K562 (cell line): ENCODE measurements at regions not wholly inside any gene's neighbourhood (a gene's known extent, or its start where the extent isn't known, plus 50 kb on each side); places are given as distances from the start of the nearest gene placed in this dataset.

Experiments used
- ATAC-seq: fragments of 200-7000 bp; cut with Tn5 transposase; 3 replicates; pipeline ENCODE4 v1.9.1; 2020; ENCODE audit warnings: moderate library complexity
- BruUV-seq: library from RNA; stranded (reverse); fragments of 400-500 nt; replicated peaks from 2 replicates; lab custom pipeline; 2021; lab: Mats Ljungman, UMichigan
- CTCF ChIA-PET: fragments of 300-600 bp; formaldehyde crosslinking; extraction: SDS; loops from one replicate; lab custom pipeline; 2021; ENCODE audit warnings: low intra/inter-chr PET ratio; lab: Yijun Ruan, JAX
- POLR2A ChIA-PET: fragments of 300-600, 350-650 bp; sonication (Branson Sonifier 250); formaldehyde crosslinking; extraction: SDS; loops from one replicate; lab custom pipeline; 2021; ENCODE audit warnings: antibody characterized with exemption, inconsistent platforms; lab: Yijun Ruan, JAX
- DNase-seq, 4 experiments: peaks; one replicate each; pipeline versions ENCODE4 v3.0.0 to v3.0.0-alpha.2; 2011 to 2018; ENCODE audit warnings: low spot score in 3 of 4, mixed read lengths in 3 of 4; ENCODE audit errors: extremely low read depth in 1 of 4
- FAIRE-seq: peaks from 2 replicates; lab custom pipeline; 2011; peaks lifted over from hg19 to GRCh38; lab: Jason Lieb, UNC
- H2AFZ ChIP-seq: 2 replicates; pipeline ENCODE4 v1.6.0; 2011; ENCODE audit warnings: low read depth, low read length, control low read depth, inconsistent platforms
- H3K27ac ChIP-seq: fragments of 200-600 bp; 3 replicates; pipeline ENCODE4 v1.8.0; 2011; ENCODE audit warnings: low read depth, mild to moderate bottlenecking, control low read depth, inconsistent platforms, low read length, moderate library complexity, mixed read lengths; ENCODE audit errors: extremely low read depth
- H3K27me3 ChIP-seq, 2 experiments: fragments of 300-600 bp in 1 of 2; 2 replicates in 1 of 2; 3 replicates in 1 of 2; pipeline versions ENCODE4 v1.6.0 to v1.8.0; 2011; ENCODE audit warnings: inconsistent platforms in 2 of 2, low read length in 2 of 2, mild to moderate bottlenecking in 1 of 2, mixed read lengths in 1 of 2, moderate library complexity in 1 of 2; ENCODE audit not compliant: control insufficient read depth in 2 of 2, insufficient read depth in 2 of 2
- H3K36me3 ChIP-seq: fragments of 300-600 bp; 3 replicates; pipeline ENCODE4 v1.8.0; 2011; ENCODE audit warnings: mild to moderate bottlenecking, low read length, inconsistent platforms; ENCODE audit not compliant: control insufficient read depth, insufficient read depth
- H3K4me1 ChIP-seq, 2 experiments: fragments of 200-600 bp in 1 of 2; replicated peaks in 1 of 2; 2 replicates in 1 of 2; 3 replicates in 1 of 2; pipeline versions ENCODE4 v1.5.1 to v1.8.0; 2011; ENCODE audit warnings: inconsistent platforms in 2 of 2, low read length in 2 of 2, mild to moderate bottlenecking in 1 of 2, mixed read lengths in 1 of 2, moderate library complexity in 1 of 2; ENCODE audit not compliant: control insufficient read depth in 2 of 2, insufficient read depth in 2 of 2
- H3K4me2 ChIP-seq: 2 replicates; pipeline ENCODE4 v1.6.1; 2011; ENCODE audit warnings: low read length, control low read depth, inconsistent platforms, mixed read lengths; ENCODE audit not compliant: insufficient read depth
- H3K4me3 ChIP-seq: fragments of 200-600 bp; sonication (generic), shearing (Covaris generic); 2 replicates; pipeline ENCODE4 v1.5.1; 2016; ENCODE audit warnings: control low read depth, inconsistent platforms
- H3K79me2 ChIP-seq: fragments of 200-600 bp; 3 replicates; pipeline ENCODE4 v1.8.0; 2011; ENCODE audit warnings: low read length, inconsistent platforms; ENCODE audit not compliant: control insufficient read depth, insufficient read depth
- H3K9ac ChIP-seq, 2 experiments: 2 replicates each; pipeline versions ENCODE4 v1.6.0 to v1.6.1; 2011; ENCODE audit warnings: low read depth in 2 of 2, low read length in 2 of 2, control low read depth in 1 of 2, inconsistent platforms in 1 of 2, mild to moderate bottlenecking in 1 of 2, mixed read lengths in 1 of 2; ENCODE audit not compliant: insufficient read depth in 1 of 2
- H3K9me1 ChIP-seq: one replicate; pipeline ENCODE4 v1.6.0; 2011; ENCODE audit warnings: inconsistent platforms, mild to moderate bottlenecking, low read length, moderate library complexity; ENCODE audit not compliant: control insufficient read depth, insufficient read depth
- H3K9me3 ChIP-seq: replicated peaks from 2 replicates; pipeline ENCODE4 v1.5.1; 2011; ENCODE audit warnings: low read depth, low read length, inconsistent platforms; ENCODE audit not compliant: control insufficient read depth, insufficient read depth
- H4K20me1 ChIP-seq: replicated peaks from 2 replicates; pipeline ENCODE4 v1.6.1; 2011; ENCODE audit warnings: low read length, inconsistent platforms, mixed read lengths; ENCODE audit not compliant: control insufficient read depth, insufficient read depth
- ARID3B ChIP-seq: fragments of 250-450 bp; sonication (Bioruptor Pico); IDR thresholded peaks from 2 replicates; pipeline ENCODE4 v1.4.0; 2020; ENCODE audit warnings: borderline replicate concordance
- CEBPG ChIP-seq, 3 experiments: fragments of 200-800 bp in 1 of 3; sonication (Bioruptor generic) in 1 of 3; sonication (generic) in 1 of 3; formaldehyde crosslinking in 1 of 3; IDR thresholded peaks in 2 of 3; conservative IDR thresholded peaks in 1 of 3; 2 replicates each; pipeline versions ENCODE4 v1.6.1 to v1.8.0; 2016 to 2022; ENCODE audit warnings: missing compliant biosample characterization in 2 of 3, missing genetic modification characterization in 2 of 3, mild to moderate bottlenecking in 1 of 3, missing genetic modification reagents in 1 of 3
- CEBPZ ChIP-seq: fragments of 150-350 bp; IDR thresholded peaks from 2 replicates; pipeline ENCODE4 v1.6.1; 2014; ENCODE audit warnings: low read depth, mild to moderate bottlenecking, low read length, borderline replicate concordance
- MEF2A ChIP-seq: IDR thresholded peaks from 2 replicates; pipeline ENCODE4 v1.6.1; 2011; ENCODE audit warnings: low read depth, mild to moderate bottlenecking, low read length, moderate library complexity; ENCODE audit not compliant: control insufficient read depth
- RAD21 ChIP-seq, 2 experiments: fragments of 250-450 bp in 1 of 2; fragments of 450-650 bp in 1 of 2; sonication (Bioruptor Pico) in 1 of 2; formaldehyde crosslinking in 1 of 2; IDR thresholded peaks in 1 of 2; conservative IDR thresholded peaks in 1 of 2; 2 replicates each; pipeline versions ENCODE4 v1.4.0 to v1.8.0; 2020 to 2022; ENCODE audit warnings: mild to moderate bottlenecking in 2 of 2, moderate library complexity in 1 of 2
- SUPT5H ChIP-seq: fragments of 450-650 bp; IDR thresholded peaks from 2 replicates; pipeline ENCODE4 v1.6.1; 2016
- WGBS: fragments of 100-300 bp; shearing (Covaris generic); methylation state at CpG from one replicate; pipeline ENCODE4 v1.1.6; 2016; ENCODE audit warnings: low coverage, mixed read lengths; ENCODE audit not compliant: insufficient coverage; ENCODE audit errors: missing lambda C conversion rate; 5-methylcytosine and 5-hydroxymethylcytosine counted together
- in situ Hi-C: fragments of 300-500 bp; cut with MboI; formaldehyde crosslinking; loops from 4 replicates; pipeline ENCODE4 v1.15.0; 2018; ENCODE audit warnings: inconsistent platforms, mixed read lengths
- intact Hi-C: fragments of 100-400 bp; cut with micrococcal nuclease; formaldehyde crosslinking; loops from 2 replicates; pipeline ENCODE4 v1.14.2; 2022
- TF ChIP-seq, protein P1 (sequence below), 3 experiments: IDR thresholded peaks in 2 of 3; conservative IDR thresholded peaks in 1 of 3; 2 replicates each; pipeline ENCODE4 v1.5.1; 2011 to 2012; ENCODE audit warnings: low read length in 3 of 3, mild to moderate bottlenecking in 3 of 3, control low read depth in 2 of 3, improper control_type of control experiment in 1 of 3, inconsistent platforms in 1 of 3, low read depth in 1 of 3, mixed read lengths in 1 of 3, moderate library complexity in 1 of 3; ENCODE audit not compliant: insufficient read depth in 2 of 3

- TF ChIP-seq, protein P1, sequence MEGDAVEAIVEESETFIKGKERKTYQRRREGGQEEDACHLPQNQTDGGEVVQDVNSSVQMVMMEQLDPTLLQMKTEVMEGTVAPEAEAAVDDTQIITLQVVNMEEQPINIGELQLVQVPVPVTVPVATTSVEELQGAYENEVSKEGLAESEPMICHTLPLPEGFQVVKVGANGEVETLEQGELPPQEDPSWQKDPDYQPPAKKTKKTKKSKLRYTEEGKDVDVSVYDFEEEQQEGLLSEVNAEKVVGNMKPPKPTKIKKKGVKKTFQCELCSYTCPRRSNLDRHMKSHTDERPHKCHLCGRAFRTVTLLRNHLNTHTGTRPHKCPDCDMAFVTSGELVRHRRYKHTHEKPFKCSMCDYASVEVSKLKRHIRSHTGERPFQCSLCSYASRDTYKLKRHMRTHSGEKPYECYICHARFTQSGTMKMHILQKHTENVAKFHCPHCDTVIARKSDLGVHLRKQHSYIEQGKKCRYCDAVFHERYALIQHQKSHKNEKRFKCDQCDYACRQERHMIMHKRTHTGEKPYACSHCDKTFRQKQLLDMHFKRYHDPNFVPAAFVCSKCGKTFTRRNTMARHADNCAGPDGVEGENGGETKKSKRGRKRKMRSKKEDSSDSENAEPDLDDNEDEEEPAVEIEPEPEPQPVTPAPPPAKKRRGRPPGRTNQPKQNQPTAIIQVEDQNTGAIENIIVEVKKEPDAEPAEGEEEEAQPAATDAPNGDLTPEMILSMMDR (IDR thresholded peaks at IDR 0.05 in 2 of 3, conservative IDR thresholded peaks at IDR 0.05 in 1 of 3; ENCODE audit: insufficient read depth in 2 of 3, low read depth in 1 of 3, low read length in 3 of 3) = peak in 2 of 3 experiments; percentile 34 to 40; a peak in 2 of 6 replicates
- TF ChIP-seq SUPT5H (no peak), RAD21 (CRISPR knock-in tag; conservative IDR thresholded peaks at IDR 0.05 in 1 of 2, IDR thresholded peaks at IDR 0.05 in 1 of 2) (peak in 1 of 2 experiments; percentile 40; a peak in 2 of 4 replicates), ARID3B (CRISPR knock-in tag) (no peak), CEBPG (CRISPR knock-in tag; IDR thresholded peaks at IDR 0.05) (no peak), CEBPG (tag; conservative IDR thresholded peaks at IDR 0.05 in 1 of 2, IDR thresholded peaks at IDR 0.05 in 1 of 2) (no peak), CEBPZ (no peak), MEF2A (no peak)
- TF ChIP-seq, all 486 proteins: peak for 2
- DNase-seq (peak in 1 of 4 experiments; percentile 4), FAIRE-seq (no peak), ATAC-seq (no peak; the same call in 2 of the 3 replicates)
- no TSS peak for BruUV-seq
- no peak overlapping the region for H3K4me3 ChIP-seq
- H3K9me3 ChIP-seq = no peaks in the 10 kb centered on the region
- H3K36me3 ChIP-seq = no peaks in the 10 kb centered on the region
- H3K79me2 ChIP-seq = no peaks in the 10 kb centered on the region
- H2AFZ ChIP-seq = no peak overlapping the region
- no peaks in the 10 kb centered on the region for H3K27me3 ChIP-seq
- CTCF ChIA-PET = interaction anchor here (0.6 kb wide), 1 partner anchor 350 kb away, joined by 3 read pairs; no protein-coding TSS in a partner anchor
- 29% methylated on average over 12 of the region's 15 CpGs for WGBS
- POLR2A ChIA-PET = no interaction called here
- no peak overlapping the region for H3K27ac ChIP-seq
- intact Hi-C loops (no loop called here), in situ Hi-C loops (no loop called here)
- no peaks in the 10 kb centered on the region for H4K20me1 ChIP-seq
- H3K4me2 ChIP-seq = no peak overlapping the region
- no peak overlapping the region for H3K9ac ChIP-seq
- H3K4me1 ChIP-seq = peaks cover 0 to 5% of the 10 kb centered on the region in 2 experiments; a peak in 2 of 5 replicates
- H3K9me1 ChIP-seq = no peaks in the 10 kb centered on the region
Measured at GRCh38 chr2:200054681-200055468, 99.5 kb downstream of the MAIP1 start.
